ENCODE measurements at regions not wholly inside any gene's neighbourhood (a gene's known extent, or its start where the extent isn't known, plus 50 kb on each side); places are given as distances from the start of the nearest gene placed in this dataset.

DNA sequence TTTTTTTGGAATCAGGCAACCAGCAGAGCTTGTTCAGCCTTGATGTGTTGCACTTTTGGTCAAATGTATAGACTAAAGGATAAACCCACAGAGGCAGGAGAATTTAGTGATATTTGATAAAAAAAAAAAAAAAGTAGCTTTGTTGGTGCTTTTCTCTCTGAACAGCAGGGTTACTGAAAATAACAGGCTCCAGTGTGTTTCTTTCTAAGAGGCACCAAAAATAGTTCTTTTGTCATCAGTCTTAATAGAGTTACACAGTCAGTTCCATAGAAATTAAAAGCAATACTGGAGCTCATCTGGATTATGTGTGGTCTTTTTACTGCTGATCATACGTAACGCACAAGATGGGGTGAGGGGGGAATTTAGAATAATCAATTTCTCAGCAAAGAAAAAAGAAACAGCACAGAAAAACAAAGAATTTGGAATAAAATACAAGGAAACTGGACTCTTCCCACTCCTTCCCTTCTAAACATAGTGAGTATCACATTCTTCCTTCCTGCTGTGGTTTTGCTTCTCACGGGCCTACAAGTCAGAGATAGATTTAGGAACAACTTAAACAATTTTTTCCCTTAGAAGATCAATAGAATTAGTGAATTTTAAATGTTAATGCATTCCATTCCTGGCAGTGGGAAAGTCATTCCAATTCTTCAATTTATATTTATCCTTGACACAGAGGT, 178.8 kb upstream of the AKR1E2 start:
- H3K4me1 Mint-ChIP-seq (ENCODE audit: low read depth) = peaks cover 16% of the 10 kb centered on the region
- no peak overlapping the region for H3K4me3 Mint-ChIP-seq
- ATAC-seq = no peak
- no peak overlapping the region for H3K27ac Mint-ChIP-seq
- H3K27me3 Mint-ChIP-seq = peaks cover 2% of the 10 kb centered on the region
- TF ChIP-seq, protein P1, sequence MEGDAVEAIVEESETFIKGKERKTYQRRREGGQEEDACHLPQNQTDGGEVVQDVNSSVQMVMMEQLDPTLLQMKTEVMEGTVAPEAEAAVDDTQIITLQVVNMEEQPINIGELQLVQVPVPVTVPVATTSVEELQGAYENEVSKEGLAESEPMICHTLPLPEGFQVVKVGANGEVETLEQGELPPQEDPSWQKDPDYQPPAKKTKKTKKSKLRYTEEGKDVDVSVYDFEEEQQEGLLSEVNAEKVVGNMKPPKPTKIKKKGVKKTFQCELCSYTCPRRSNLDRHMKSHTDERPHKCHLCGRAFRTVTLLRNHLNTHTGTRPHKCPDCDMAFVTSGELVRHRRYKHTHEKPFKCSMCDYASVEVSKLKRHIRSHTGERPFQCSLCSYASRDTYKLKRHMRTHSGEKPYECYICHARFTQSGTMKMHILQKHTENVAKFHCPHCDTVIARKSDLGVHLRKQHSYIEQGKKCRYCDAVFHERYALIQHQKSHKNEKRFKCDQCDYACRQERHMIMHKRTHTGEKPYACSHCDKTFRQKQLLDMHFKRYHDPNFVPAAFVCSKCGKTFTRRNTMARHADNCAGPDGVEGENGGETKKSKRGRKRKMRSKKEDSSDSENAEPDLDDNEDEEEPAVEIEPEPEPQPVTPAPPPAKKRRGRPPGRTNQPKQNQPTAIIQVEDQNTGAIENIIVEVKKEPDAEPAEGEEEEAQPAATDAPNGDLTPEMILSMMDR (IDR thresholded peaks at IDR 0.05) = no peak
- intact Hi-C loops (cut with micrococcal nuclease) = no loop called here
- no peaks in the 10 kb centered on the region for H3K36me3 Mint-ChIP-seq (ENCODE audit: low read depth)
- H3K9me3 Mint-ChIP-seq = no peaks in the 10 kb centered on the region
- ChIA-PET POLR2A (no interaction called here), CTCF (no interaction called here)
- no peak for DNase-seq

DNA sequence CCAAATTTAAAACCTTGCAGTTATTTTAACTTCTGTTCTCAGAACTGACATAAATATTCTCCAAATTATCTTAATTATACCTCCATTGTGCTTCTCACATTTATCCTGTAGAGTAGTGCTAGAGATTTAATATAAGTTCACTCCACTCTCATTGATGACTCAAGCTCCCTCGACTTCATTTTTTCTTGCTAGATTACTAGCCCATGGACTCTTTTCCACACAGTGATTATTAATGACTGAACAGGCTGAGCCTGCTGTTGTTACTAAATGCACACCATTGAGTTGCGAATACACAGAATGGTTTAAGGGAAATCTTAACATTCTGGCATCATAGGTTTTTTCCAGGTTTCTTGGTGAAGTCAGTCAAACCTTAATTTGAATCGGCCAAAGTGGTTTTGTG, 179.5 kb upstream of the AKR1E2 start:
- no peak for ATAC-seq
- Mint-ChIP-seq H3K36me3 (ENCODE audit: low read depth) (no peaks in the 10 kb centered on the region), H3K27ac (no peak overlapping the region), H3K4me3 (no peak overlapping the region), H3K4me1 (ENCODE audit: low read depth) (peaks cover 9% of the 10 kb centered on the region), H3K9me3 (no peaks in the 10 kb centered on the region), H3K27me3 (peaks cover 2% of the 10 kb centered on the region)
- CTCF ChIA-PET = no interaction called here
- no peak for DNase-seq
- POLR2A ChIA-PET = no interaction called here
- intact Hi-C loops (cut with micrococcal nuclease) = no loop called here
- TF ChIP-seq, protein P1 (IDR thresholded peaks at IDR 0.05) = no peak

DNA sequence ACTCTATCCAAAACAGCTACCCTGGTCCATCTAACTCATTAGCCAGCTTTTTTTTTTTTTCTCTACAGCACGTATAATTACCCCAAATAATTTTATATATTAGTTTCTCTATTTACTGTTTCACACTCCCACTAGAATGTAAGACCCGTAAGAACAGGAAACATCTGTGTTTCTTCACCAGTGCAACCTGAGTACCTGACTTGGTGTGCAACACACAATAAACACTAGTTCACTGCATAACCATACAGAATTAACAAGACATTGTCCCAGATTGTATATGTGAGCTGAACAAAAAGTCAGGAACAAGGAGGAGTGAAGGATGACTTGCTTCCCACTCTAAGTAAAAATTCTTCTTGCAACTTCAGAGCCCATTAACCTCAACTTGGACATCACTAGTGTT, 180.2 kb upstream of the AKR1E2 start:
- DNase-seq (no peak), ATAC-seq (no peak)
- CTCF ChIA-PET = no interaction called here
- intact Hi-C loops (cut with micrococcal nuclease) = no loop called here
- Mint-ChIP-seq H3K9me3 (no peaks in the 10 kb centered on the region), H3K36me3 (ENCODE audit: low read depth) (no peaks in the 10 kb centered on the region), H3K27ac (no peak overlapping the region), H3K4me1 (ENCODE audit: low read depth) (peaks cover 5% of the 10 kb centered on the region), H3K4me3 (no peak overlapping the region), H3K27me3 (peaks cover 2% of the 10 kb centered on the region)
- POLR2A ChIA-PET = no interaction called here
- TF ChIP-seq, protein P1 (IDR thresholded peaks at IDR 0.05) = no peak

DNA sequence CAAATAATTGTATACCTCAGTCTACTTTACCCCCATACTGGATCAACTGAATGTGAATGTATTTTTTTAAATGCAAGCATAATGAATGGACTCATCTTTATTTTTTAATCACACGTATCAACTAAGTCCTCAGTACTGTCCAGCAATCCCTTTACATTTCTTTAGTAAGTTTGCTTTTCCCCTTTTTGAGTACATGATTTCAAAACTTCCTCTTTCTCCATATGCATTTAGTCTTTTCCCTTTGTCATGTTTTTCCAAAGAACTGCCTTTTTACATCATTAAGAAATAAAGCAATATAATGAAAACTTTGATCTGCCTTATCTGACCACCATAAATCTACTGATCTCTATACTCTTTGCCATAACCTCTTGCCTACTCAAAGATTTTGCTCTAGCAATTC, 182.5 kb upstream of the AKR1E2 start:
- ChIA-PET CTCF (no interaction called here), POLR2A (no interaction called here)
- TF ChIP-seq, protein P1 (IDR thresholded peaks at IDR 0.05) = no peak
- Mint-ChIP-seq H3K4me3 (no peak overlapping the region), H3K36me3 (ENCODE audit: low read depth) (no peaks in the 10 kb centered on the region), H3K27ac (no peak overlapping the region), H3K27me3 (peaks cover 2% of the 10 kb centered on the region), H3K9me3 (no peaks in the 10 kb centered on the region), H3K4me1 (ENCODE audit: low read depth) (no peaks in the 10 kb centered on the region)
- DNase-seq (no peak), ATAC-seq (no peak)
- intact Hi-C loops (cut with micrococcal nuclease) = no loop called here

DNA sequence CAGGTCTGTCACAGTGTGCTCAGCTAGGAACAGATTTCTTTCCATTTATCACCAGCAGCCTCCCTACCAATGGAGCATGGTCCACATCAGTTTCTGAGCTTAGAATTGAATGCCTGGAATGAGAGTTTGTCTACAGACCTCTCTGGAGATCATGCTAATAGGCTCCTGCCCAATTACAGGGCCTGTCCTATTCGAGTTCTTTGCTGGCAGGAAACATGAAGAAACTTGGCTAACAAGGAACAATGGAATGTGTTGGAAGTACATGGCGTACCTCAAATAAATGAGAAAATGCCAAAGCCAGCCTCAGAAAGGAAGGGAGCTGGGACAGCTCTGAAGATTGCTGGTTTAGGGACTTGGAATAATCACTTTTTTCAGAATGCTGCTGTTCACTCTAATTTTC, 186.0 kb upstream of the AKR1E2 start:
- ATAC-seq (no peak), DNase-seq (no peak)
- CTCF ChIA-PET = no interaction called here
- H3K27ac Mint-ChIP-seq = no peak overlapping the region
- no peaks in the 10 kb centered on the region for H3K36me3 Mint-ChIP-seq (ENCODE audit: low read depth)
- peaks cover 2% of the 10 kb centered on the region for H3K4me1 Mint-ChIP-seq (ENCODE audit: low read depth)
- intact Hi-C loops (cut with micrococcal nuclease) = no loop called here
- no peaks in the 10 kb centered on the region for H3K9me3 Mint-ChIP-seq
- TF ChIP-seq, protein P1 (IDR thresholded peaks at IDR 0.05) = no peak
- no peaks in the 10 kb centered on the region for H3K27me3 Mint-ChIP-seq
- H3K4me3 Mint-ChIP-seq = no peak overlapping the region
- POLR2A ChIA-PET = no interaction called here
